Medulla oblongata (tissue), 1 donor: ENCODE measurements at regions not wholly inside any gene's neighbourhood (a gene's known extent, or its start where the extent isn't known, plus 50 kb on each side); places are given as distances from the start of the nearest gene placed in this dataset.

ENCODE experiments used
- DNase-seq: peaks from one replicate; pipeline ENCODE4 v3.0.0-alpha.2; 2015; ENCODE audit errors: extremely low spot score

- DNase-seq, result no peak
Observed at GRCh38 chr6:168884050-168884645, 369.5 kb downstream of the THBS2 start.

GRCh38 chr6:168883410-168884049, 370.1 kb downstream of the THBS2 start:
- DNase-seq, result no peak

- no peak for DNase-seq
Observed at GRCh38 chr6:168880271-168880670, 373.4 kb downstream of the THBS2 start.

- no peak for DNase-seq
Observed at GRCh38 chr6:168877821-168878282, 375.8 kb downstream of the THBS2 start.

- no peak for DNase-seq
Observed at GRCh38 chr6:168876956-168877355, 376.7 kb downstream of the THBS2 start.

- no peak for DNase-seq
Observed at GRCh38 chr6:168875811-168876576, 377.7 kb downstream of the THBS2 start.

GRCh38 chr6:168874637-168875036, 379.0 kb downstream of the THBS2 start:
- no peak for DNase-seq

- DNase-seq, result no peak
Observed at GRCh38 chr6:168873278-168874190, 380.1 kb downstream of the THBS2 start.

- no peak for DNase-seq
Observed at GRCh38 chr6:168871642-168872315, 381.9 kb downstream of the THBS2 start.

GRCh38 chr6:168870982-168871381, 382.7 kb downstream of the THBS2 start:
- no peak for DNase-seq

- DNase-seq, result no peak
Observed at GRCh38 chr6:168867247-168868102, 386.2 kb downstream of the THBS2 start.

- no peak for DNase-seq
Observed at GRCh38 chr6:168866534-168866933, 387.1 kb downstream of the THBS2 start.

- DNase-seq, result no peak
Observed at GRCh38 chr6:168865522-168865921, 388.1 kb downstream of the THBS2 start.

GRCh38 chr6:168864541-168865460, 388.8 kb downstream of the THBS2 start:
- peak; percentile 80 for DNase-seq

- DNase-seq, result no peak
Observed at GRCh38 chr6:168863467-168863866, 390.2 kb downstream of the THBS2 start.

- peak; percentile 40 for DNase-seq
Observed at GRCh38 chr6:168862346-168862980, 391.2 kb downstream of the THBS2 start.

- DNase-seq, result no peak
Observed at GRCh38 chr6:168860987-168861386, 392.7 kb downstream of the THBS2 start.

- DNase-seq, result no peak
Observed at GRCh38 chr6:168860341-168860740, 393.3 kb downstream of the THBS2 start.

GRCh38 chr6:168858926-168859325, 394.7 kb downstream of the THBS2 start:
- no peak for DNase-seq
